ENCODE measurements at regions not wholly inside any gene's neighbourhood (a gene's known extent, or its start where the extent isn't known, plus 50 kb on each side); places are given as distances from the start of the nearest gene placed in this dataset.

DNA sequence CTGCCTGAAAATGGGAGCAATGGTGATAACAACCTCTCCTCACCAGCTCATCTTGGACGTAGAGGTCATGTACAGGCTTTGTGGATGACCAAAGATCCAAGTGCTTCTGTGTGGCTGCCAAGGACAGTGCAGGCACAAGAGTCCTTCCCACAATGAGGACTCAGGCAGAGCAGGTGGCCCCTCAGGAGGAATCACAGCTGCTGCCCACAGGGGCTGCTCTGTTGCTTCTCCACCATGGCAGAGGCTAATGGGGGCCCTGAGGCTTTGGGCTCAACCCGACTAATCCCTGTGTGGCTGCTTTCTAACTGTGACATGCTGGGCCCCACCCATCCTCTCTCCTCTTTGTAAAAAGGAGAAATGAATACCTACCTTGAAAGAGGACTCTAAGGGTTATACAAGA lies 58.1 kb upstream of the MRPS22 start:
- Histone ChIP-seq H3K27ac (ENCODE audit: low read length) (no peak overlapping the region), H2AFZ (ENCODE audit: low read depth, low read length) (no peak overlapping the region), H3K4me3 (ENCODE audit: low read depth in 1 of 2, low read length in 2 of 2) (no peak overlapping the region), H3K79me2 (ENCODE audit: insufficient read depth, low read length) (no peaks in the 10 kb centered on the region), H3K9ac (ENCODE audit: low read depth, low read length) (no peak overlapping the region), H3K4me1 (ENCODE audit: insufficient read depth, low read length) (no peaks in the 10 kb centered on the region), H3K4me2 (ENCODE audit: insufficient read depth, low read length) (no peak overlapping the region), H3K27me3 (ENCODE audit: insufficient read depth, low read length, poor library complexity) (no peaks in the 10 kb centered on the region), H3K36me3 (ENCODE audit: insufficient read depth, low read length) (no peaks in the 10 kb centered on the region), H4K20me1 (ENCODE audit: insufficient read depth, low read length) (no peaks in the 10 kb centered on the region), H3K9me3 (ENCODE audit: insufficient read depth, low read length, severe bottlenecking) (no peaks in the 10 kb centered on the region)
- TF ChIP-seq, protein P1, sequence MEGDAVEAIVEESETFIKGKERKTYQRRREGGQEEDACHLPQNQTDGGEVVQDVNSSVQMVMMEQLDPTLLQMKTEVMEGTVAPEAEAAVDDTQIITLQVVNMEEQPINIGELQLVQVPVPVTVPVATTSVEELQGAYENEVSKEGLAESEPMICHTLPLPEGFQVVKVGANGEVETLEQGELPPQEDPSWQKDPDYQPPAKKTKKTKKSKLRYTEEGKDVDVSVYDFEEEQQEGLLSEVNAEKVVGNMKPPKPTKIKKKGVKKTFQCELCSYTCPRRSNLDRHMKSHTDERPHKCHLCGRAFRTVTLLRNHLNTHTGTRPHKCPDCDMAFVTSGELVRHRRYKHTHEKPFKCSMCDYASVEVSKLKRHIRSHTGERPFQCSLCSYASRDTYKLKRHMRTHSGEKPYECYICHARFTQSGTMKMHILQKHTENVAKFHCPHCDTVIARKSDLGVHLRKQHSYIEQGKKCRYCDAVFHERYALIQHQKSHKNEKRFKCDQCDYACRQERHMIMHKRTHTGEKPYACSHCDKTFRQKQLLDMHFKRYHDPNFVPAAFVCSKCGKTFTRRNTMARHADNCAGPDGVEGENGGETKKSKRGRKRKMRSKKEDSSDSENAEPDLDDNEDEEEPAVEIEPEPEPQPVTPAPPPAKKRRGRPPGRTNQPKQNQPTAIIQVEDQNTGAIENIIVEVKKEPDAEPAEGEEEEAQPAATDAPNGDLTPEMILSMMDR (IDR thresholded peaks at IDR 0.05; ENCODE audit: borderline replicate concordance, extremely low read depth, low read length, poor library complexity, severe bottlenecking) = no peak
- TF ChIP-seq EZH2 (IDR thresholded peaks at IDR 0.05; ENCODE audit: borderline replicate concordance, low read depth, low read length, severe bottlenecking) = no peak
- ATAC-seq (ENCODE audit: insufficient read depth, low read depth) (no peak), DNase-seq (no peak)

- no peaks in the 10 kb centered on the region for H3K9me3 ChIP-seq (ENCODE audit: insufficient read depth, low read length, severe bottlenecking)
- H3K4me1 ChIP-seq (ENCODE audit: insufficient read depth, low read length) = no peaks in the 10 kb centered on the region
- no peak overlapping the region for H2AFZ ChIP-seq (ENCODE audit: low read depth, low read length)
- TF ChIP-seq, protein P1 (IDR thresholded peaks at IDR 0.05; ENCODE audit: borderline replicate concordance, extremely low read depth, low read length, poor library complexity, severe bottlenecking) = no peak
- no peak for TF ChIP-seq EZH2 (IDR thresholded peaks at IDR 0.05; ENCODE audit: borderline replicate concordance, low read depth, low read length, severe bottlenecking)
- ATAC-seq (ENCODE audit: insufficient read depth, low read depth) = no peak
- DNase-seq = no peak
- no peak overlapping the region for H3K4me2 ChIP-seq (ENCODE audit: insufficient read depth, low read length)
- H3K9ac ChIP-seq (ENCODE audit: low read depth, low read length) = no peak overlapping the region
- no peaks in the 10 kb centered on the region for H3K79me2 ChIP-seq (ENCODE audit: insufficient read depth, low read length)
- no peak overlapping the region for H3K4me3 ChIP-seq (ENCODE audit: low read depth in 1 of 2, low read length in 2 of 2)
- H3K36me3 ChIP-seq (ENCODE audit: insufficient read depth, low read length) = no peaks in the 10 kb centered on the region
- H3K27ac ChIP-seq (ENCODE audit: low read length) = no peak overlapping the region
- no peaks in the 10 kb centered on the region for H3K27me3 ChIP-seq (ENCODE audit: insufficient read depth, low read length, poor library complexity)
- H4K20me1 ChIP-seq (ENCODE audit: insufficient read depth, low read length) = no peaks in the 10 kb centered on the region
These were observed 57.6 kb upstream of the MRPS22 start for GRCh38 chr3:139286241-139286640.

- no peak for TF ChIP-seq EZH2 (IDR thresholded peaks at IDR 0.05; ENCODE audit: borderline replicate concordance, low read depth, low read length, severe bottlenecking)
- TF ChIP-seq, protein P1 (IDR thresholded peaks at IDR 0.05; ENCODE audit: borderline replicate concordance, extremely low read depth, low read length, poor library complexity, severe bottlenecking) = no peak
- Histone ChIP-seq H3K4me1 (ENCODE audit: insufficient read depth, low read length) (no peaks in the 10 kb centered on the region), H3K27me3 (ENCODE audit: insufficient read depth, low read length, poor library complexity) (no peaks in the 10 kb centered on the region), H2AFZ (ENCODE audit: low read depth, low read length) (no peak overlapping the region), H3K4me2 (ENCODE audit: insufficient read depth, low read length) (no peak overlapping the region), H3K9me3 (ENCODE audit: insufficient read depth, low read length, severe bottlenecking) (no peaks in the 10 kb centered on the region), H4K20me1 (ENCODE audit: insufficient read depth, low read length) (no peaks in the 10 kb centered on the region), H3K36me3 (ENCODE audit: insufficient read depth, low read length) (no peaks in the 10 kb centered on the region), H3K4me3 (ENCODE audit: low read depth in 1 of 2, low read length in 2 of 2) (no peak overlapping the region), H3K27ac (ENCODE audit: low read length) (no peak overlapping the region), H3K9ac (ENCODE audit: low read depth, low read length) (no peak overlapping the region), H3K79me2 (ENCODE audit: insufficient read depth, low read length) (no peaks in the 10 kb centered on the region)
- no peak for DNase-seq
- no peak for ATAC-seq (ENCODE audit: insufficient read depth, low read depth)
These were observed 57.0 kb upstream of the MRPS22 start for GRCh38 chr3:139286825-139287224.

DNA sequence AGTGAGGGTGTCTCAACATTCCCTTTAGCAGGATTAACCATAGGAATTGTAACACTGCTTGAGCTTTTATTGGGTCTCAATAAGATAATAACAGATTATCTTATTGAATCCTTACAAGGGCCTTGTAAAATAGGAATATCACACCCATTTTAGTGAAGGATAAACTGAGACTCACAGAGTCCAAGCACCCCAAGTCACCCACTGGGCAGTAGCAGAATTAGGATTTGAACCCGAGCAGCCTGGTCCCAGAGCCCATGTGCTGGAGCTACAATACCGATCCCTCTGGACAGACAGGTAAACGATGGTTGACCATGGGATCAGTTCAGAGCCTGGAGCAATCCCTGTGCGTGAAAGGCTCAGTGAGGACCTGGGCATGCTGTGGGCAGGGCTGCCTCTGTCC lies 56.3 kb upstream of the MRPS22 start:
- no peak for TF ChIP-seq EZH2 (IDR thresholded peaks at IDR 0.05; ENCODE audit: borderline replicate concordance, low read depth, low read length, severe bottlenecking)
- TF ChIP-seq, protein P1 (IDR thresholded peaks at IDR 0.05; ENCODE audit: borderline replicate concordance, extremely low read depth, low read length, poor library complexity, severe bottlenecking) = no peak
- H3K27me3 ChIP-seq (ENCODE audit: insufficient read depth, low read length, poor library complexity) = peaks cover 1% of the 10 kb centered on the region
- no peak for ATAC-seq (ENCODE audit: insufficient read depth, low read depth)
- no peak overlapping the region for H2AFZ ChIP-seq (ENCODE audit: low read depth, low read length)
- no peaks in the 10 kb centered on the region for H3K79me2 ChIP-seq (ENCODE audit: insufficient read depth, low read length)
- H3K4me3 ChIP-seq (ENCODE audit: low read depth in 1 of 2, low read length in 2 of 2) = no peak overlapping the region
- no peaks in the 10 kb centered on the region for H3K36me3 ChIP-seq (ENCODE audit: insufficient read depth, low read length)
- no peaks in the 10 kb centered on the region for H3K4me1 ChIP-seq (ENCODE audit: insufficient read depth, low read length)
- no peaks in the 10 kb centered on the region for H3K9me3 ChIP-seq (ENCODE audit: insufficient read depth, low read length, severe bottlenecking)
- no peak overlapping the region for H3K9ac ChIP-seq (ENCODE audit: low read depth, low read length)
- DNase-seq = no peak
- no peak overlapping the region for H3K27ac ChIP-seq (ENCODE audit: low read length)
- no peak overlapping the region for H3K4me2 ChIP-seq (ENCODE audit: insufficient read depth, low read length)
- no peaks in the 10 kb centered on the region for H4K20me1 ChIP-seq (ENCODE audit: insufficient read depth, low read length)

Data from DND-41 (cell line).